Heart left ventricle (tissue), 16 donors: ENCODE measurements at regions not wholly inside any gene's neighbourhood (a gene's known extent, or its start where the extent isn't known, plus 50 kb on each side); places are given as distances from the start of the nearest gene placed in this dataset.

Experiments
- ATAC-seq, 4 donors: fragments of 200-7000 bp; cut with Tn5 transposase; one replicate each; pipeline ENCODE4 v1.9.1; 2020 to 2022; ENCODE audit warnings: moderate library complexity in 4 of 4, mild to moderate bottlenecking in 3 of 4, moderate number of reproducible peaks in 1 of 4
- DNase-seq, 5 donors: peaks; one replicate each; pipeline ENCODE4 v3.0.0-alpha.2; 2020
- H3K27ac ChIP-seq, 12 donors: fragments of 200-600 bp; sonication (generic) in 4 of 12; one replicate each; pipeline versions ENCODE4 v1.5.0 to v1.8.0; 2016 to 2022; ENCODE audit warnings: mild to moderate bottlenecking in 2 of 12
- H3K27me3 ChIP-seq, 9 donors: fragments of 200-600 bp; sonication (generic) in 2 of 9; one replicate each; pipeline versions ENCODE4 v1.5.1 to v1.8.0; 2016 to 2022; ENCODE audit warnings: mild to moderate bottlenecking in 3 of 9
- H3K36me3 ChIP-seq, 9 donors: fragments of 200-600 bp; sonication (generic) in 2 of 9; one replicate each; pipeline versions ENCODE4 v1.5.0 to v1.8.0; 2018 to 2022; ENCODE audit warnings: mild to moderate bottlenecking in 2 of 9
- H3K4me1 ChIP-seq, 12 donors: fragments of 200-600 bp; sonication (generic) in 4 of 12; one replicate each; pipeline versions ENCODE4 v1.5.0 to v1.8.0; 2016 to 2022; ENCODE audit warnings: mild to moderate bottlenecking in 3 of 12
- H3K4me3 ChIP-seq, 12 donors: fragments of 200-600 bp; sonication (generic) in 4 of 12; one replicate each; pipeline versions ENCODE4 v1.5.0 to v1.8.0; 2017 to 2022; ENCODE audit warnings: mild to moderate bottlenecking in 9 of 12, moderate library complexity in 4 of 12
- H3K9me3 ChIP-seq, 12 donors: fragments of 200-600 bp; sonication (generic) in 4 of 12; one replicate each; pipeline versions ENCODE4 v1.5.0 to v1.8.0; 2016 to 2022; ENCODE audit warnings: mild to moderate bottlenecking in 1 of 12
- POLR2A ChIP-seq, 2 donors: fragments of 450-650 bp; IDR thresholded peaks; one replicate each; pipeline ENCODE4 v1.6.1; 2017; ENCODE audit warnings: antibody characterized with exemption in 2 of 2, mild to moderate bottlenecking in 2 of 2, moderate library complexity in 2 of 2
- WGBS, 4 donors: extraction: QIAGEN DNeasy Blood & Tissue Kit in 2 of 4; methylation state at CpG; one replicate each; pipeline versions ENCODE4 v1.1.5 to v1.1.7; 2013 to 2018; 5-methylcytosine and 5-hydroxymethylcytosine counted together
- intact Hi-C, 10 donors: fragments of 100-400 bp; cut with DNase I; formaldehyde crosslinking; loops; one replicate each; pipeline versions ENCODE4 v1.11.1 to v1.14.2; 2022
- TF ChIP-seq, protein P1 (sequence below), 12 donors: fragments of 200-600 bp; sonication (generic) in 4 of 12; IDR thresholded peaks; one replicate each; pipeline versions ENCODE4 v1.5.0 to v1.8.0; 2018 to 2022; ENCODE audit warnings: antibody characterized with exemption in 12 of 12, mild to moderate bottlenecking in 5 of 12
- donor health status: ischemic (EF 13 %, LVEDD 7.1; RV severe dilation, severe dysfunction).
- donor health status: healthy with polysubstance abuse.
- donor health status: DM: no; HTN: yes; CAD: no.
- donor health status: DM: no; HTN: no; CAD: no.
- donor health status: ischemic (EF 25% LVEDD 6.9; RV normal size, moderate dysfunction).
- donor health status: ischemic (EF 25% LVEDD 5.7; RV mildly dilated, moderate dysfunction).
- donor health status: healthy.
- donor health status: DM: yes; HTN: yes; CAD: no.
- donor health status: ischemic (EF 35%, LVEDD 5.7; RV mildly dilated, moderate dysfunction).
- donor health status: nonischemic (EF 11% LVEDD 7.7; RV severe dilation, severe dysfunction).
- donor health status: DM: yes; HTN: yes; CAD: no.
- donor health status: PGD.
- donor health status: ischemic (EF 29% LVEDD 5.4; RV normal size, mild dysfunction).
- donor health status: nonischemic (EF 23%, LVEDD 6.1; RV moderate dilation, normal function).

GRCh38 chr11:69372589-69373250 lies 78.8 kb downstream of the MYEOV start:
- no peak overlapping the region for H3K27ac ChIP-seq
- DNase-seq (peak in 1 of 5 donors; percentile 4), ATAC-seq (no peak)
- no peaks in the 10 kb centered on the region for H3K27me3 ChIP-seq
- intact Hi-C loops = no loop called here
- H3K9me3 ChIP-seq = peaks cover 0 to 13% (median 0%) of the 10 kb centered on the region in 12 donors
- H3K36me3 ChIP-seq = no peaks in the 10 kb centered on the region
- H3K4me1 ChIP-seq = peaks cover 0 to 5% (median 0%) of the 10 kb centered on the region in 12 donors
- no peak for TF ChIP-seq POLR2A (IDR thresholded peaks at IDR 0.05)
- TF ChIP-seq, protein P1, sequence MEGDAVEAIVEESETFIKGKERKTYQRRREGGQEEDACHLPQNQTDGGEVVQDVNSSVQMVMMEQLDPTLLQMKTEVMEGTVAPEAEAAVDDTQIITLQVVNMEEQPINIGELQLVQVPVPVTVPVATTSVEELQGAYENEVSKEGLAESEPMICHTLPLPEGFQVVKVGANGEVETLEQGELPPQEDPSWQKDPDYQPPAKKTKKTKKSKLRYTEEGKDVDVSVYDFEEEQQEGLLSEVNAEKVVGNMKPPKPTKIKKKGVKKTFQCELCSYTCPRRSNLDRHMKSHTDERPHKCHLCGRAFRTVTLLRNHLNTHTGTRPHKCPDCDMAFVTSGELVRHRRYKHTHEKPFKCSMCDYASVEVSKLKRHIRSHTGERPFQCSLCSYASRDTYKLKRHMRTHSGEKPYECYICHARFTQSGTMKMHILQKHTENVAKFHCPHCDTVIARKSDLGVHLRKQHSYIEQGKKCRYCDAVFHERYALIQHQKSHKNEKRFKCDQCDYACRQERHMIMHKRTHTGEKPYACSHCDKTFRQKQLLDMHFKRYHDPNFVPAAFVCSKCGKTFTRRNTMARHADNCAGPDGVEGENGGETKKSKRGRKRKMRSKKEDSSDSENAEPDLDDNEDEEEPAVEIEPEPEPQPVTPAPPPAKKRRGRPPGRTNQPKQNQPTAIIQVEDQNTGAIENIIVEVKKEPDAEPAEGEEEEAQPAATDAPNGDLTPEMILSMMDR (IDR thresholded peaks at IDR 0.05) = no peak
- no peak overlapping the region for H3K4me3 ChIP-seq
- WGBS, 4 donors = 95 to 96% (median 96%) methylated on average over 13 of the region's 13 CpGs

GRCh38 chr11:69373251-69373635 lies 79.3 kb downstream of the MYEOV start:
- Histone ChIP-seq H3K27me3 (no peaks in the 10 kb centered on the region), H3K27ac (no peak overlapping the region), H3K4me1 (peaks cover 0 to 5% (median 0%) of the 10 kb centered on the region in 12 donors), H3K9me3 (peaks cover 0 to 13% (median 0%) of the 10 kb centered on the region in 12 donors), H3K4me3 (no peak overlapping the region), H3K36me3 (no peaks in the 10 kb centered on the region)
- ATAC-seq = no peak
- DNase-seq = no peak
- 93 to 100% (median 98%) methylated on average over 2 of the region's 2 CpGs for WGBS, 4 donors
- intact Hi-C loops = no loop called here
- TF ChIP-seq, protein P1 (IDR thresholded peaks at IDR 0.05) = no peak
- TF ChIP-seq POLR2A (IDR thresholded peaks at IDR 0.05) = no peak

DNA sequence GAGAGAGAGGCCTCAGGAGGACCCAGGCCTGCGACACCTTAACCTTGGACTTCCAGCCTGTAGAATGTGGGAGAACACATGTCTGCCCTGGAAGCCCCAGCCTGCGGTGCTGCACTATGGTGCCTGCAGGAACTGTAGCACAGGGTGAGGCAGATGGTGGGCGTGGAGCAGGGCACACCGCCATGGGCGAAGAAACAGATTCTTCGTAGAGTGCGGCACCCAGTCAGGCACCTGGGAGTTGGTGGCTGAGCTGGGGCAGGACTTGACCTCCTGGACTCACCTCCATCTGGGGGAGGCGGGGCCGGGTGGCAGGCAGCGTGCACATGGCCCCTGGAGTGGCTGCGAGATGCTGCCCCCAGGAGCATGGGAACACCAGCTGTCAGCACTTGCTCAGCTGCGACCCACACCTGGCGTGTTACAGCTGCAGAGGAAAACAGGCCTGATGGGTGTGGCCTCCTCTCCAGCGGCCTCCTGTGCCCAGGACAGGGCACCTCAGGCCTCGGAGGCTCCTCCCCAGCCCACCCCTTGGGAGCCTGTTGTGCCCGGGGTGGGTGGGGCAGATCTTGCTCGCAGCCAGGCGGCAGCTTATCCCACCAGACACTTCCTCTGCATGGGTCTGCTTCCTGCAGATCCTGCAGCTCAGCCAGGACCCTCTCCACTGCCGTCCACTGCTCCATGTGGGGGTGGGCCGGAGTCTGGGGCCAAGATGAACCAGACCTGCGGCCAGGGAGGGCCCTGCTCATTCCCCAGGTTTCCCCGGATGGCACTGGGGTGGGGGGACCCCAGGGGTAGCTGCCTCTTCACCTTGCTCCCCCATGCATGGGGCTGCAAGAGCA lies 80.4 kb downstream of the MYEOV start:
- TF ChIP-seq POLR2A (IDR thresholded peaks at IDR 0.05) = no peak
- TF ChIP-seq, protein P1 (IDR thresholded peaks at IDR 0.05) = no peak
- Histone ChIP-seq H3K9me3 (peaks cover 0 to 7% (median 0%) of the 10 kb centered on the region in 12 donors), H3K27ac (no peak overlapping the region), H3K4me1 (peaks cover 0 to 5% (median 0%) of the 10 kb centered on the region in 12 donors), H3K4me3 (no peak overlapping the region), H3K27me3 (no peaks in the 10 kb centered on the region), H3K36me3 (no peaks in the 10 kb centered on the region)
- intact Hi-C loops = no loop called here
- 75 to 81% (median 80%) methylated on average over 10 to 22 of the region's 22 CpGs for WGBS, 4 donors
- peak in 2 of 5 donors; percentile 6 to 18 for DNase-seq
- peak in 1 of 4 donors; percentile 18 for ATAC-seq

DNA sequence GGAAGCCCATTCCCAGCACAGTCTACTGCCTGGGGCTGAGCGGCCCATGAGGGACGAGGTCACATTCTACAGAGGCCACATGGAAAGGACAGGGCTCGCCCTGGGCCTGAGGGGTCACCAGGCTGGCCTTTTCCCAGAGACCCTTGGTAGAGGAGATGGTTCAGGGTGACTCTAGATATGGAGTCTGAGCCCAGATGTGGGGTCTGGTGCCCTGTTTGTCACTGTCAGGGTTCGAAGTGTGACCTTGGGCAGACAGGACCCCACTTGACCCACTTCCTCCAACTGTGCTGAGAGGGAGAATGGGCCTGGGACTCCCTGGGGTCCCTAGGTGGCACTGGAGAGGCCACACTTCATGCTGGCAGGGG lies 81.0 kb downstream of the MYEOV start:
- Histone ChIP-seq H3K4me1 (peaks cover 0 to 5% (median 0%) of the 10 kb centered on the region in 12 donors), H3K27ac (no peak overlapping the region), H3K36me3 (no peaks in the 10 kb centered on the region), H3K27me3 (no peaks in the 10 kb centered on the region), H3K9me3 (peaks cover 0 to 1% (median 0%) of the 10 kb centered on the region in 12 donors), H3K4me3 (no peak overlapping the region)
- intact Hi-C loops = no loop called here
- no peak for TF ChIP-seq POLR2A (IDR thresholded peaks at IDR 0.05)
- TF ChIP-seq, protein P1 (IDR thresholded peaks at IDR 0.05) = no peak
- ATAC-seq = no peak
- WGBS, 4 donors = 95 to 97% (median 97%) methylated on average over 3 to 4 of the region's 4 CpGs; no CpG with 5 or more reads in 1 of the 4 donors
- no peak for DNase-seq
